ENCODE measurements at regions not wholly inside any gene's neighbourhood (a gene's known extent, or its start where the extent isn't known, plus 50 kb on each side); places are given as distances from the start of the nearest gene placed in this dataset.

DNA sequence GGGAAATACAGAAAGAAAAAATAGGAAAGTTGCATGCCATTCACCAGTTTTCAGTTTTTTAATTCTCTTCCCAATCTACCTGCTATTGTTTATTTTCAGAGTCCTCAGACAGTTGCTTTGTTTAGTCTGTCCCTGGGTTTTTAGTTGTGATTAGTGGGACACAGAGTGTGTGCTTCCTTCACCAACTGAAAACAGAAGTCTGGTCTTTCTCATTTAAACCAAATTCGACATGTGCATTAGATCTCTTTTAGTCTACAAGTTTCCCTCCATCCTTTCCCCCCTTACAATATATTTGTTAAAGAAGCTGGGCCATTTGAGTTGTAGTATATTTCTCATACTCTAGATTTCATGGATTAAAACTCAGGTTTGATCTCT, 58.7 kb upstream of the STMND1 start:
- TF ChIP-seq, protein P1, sequence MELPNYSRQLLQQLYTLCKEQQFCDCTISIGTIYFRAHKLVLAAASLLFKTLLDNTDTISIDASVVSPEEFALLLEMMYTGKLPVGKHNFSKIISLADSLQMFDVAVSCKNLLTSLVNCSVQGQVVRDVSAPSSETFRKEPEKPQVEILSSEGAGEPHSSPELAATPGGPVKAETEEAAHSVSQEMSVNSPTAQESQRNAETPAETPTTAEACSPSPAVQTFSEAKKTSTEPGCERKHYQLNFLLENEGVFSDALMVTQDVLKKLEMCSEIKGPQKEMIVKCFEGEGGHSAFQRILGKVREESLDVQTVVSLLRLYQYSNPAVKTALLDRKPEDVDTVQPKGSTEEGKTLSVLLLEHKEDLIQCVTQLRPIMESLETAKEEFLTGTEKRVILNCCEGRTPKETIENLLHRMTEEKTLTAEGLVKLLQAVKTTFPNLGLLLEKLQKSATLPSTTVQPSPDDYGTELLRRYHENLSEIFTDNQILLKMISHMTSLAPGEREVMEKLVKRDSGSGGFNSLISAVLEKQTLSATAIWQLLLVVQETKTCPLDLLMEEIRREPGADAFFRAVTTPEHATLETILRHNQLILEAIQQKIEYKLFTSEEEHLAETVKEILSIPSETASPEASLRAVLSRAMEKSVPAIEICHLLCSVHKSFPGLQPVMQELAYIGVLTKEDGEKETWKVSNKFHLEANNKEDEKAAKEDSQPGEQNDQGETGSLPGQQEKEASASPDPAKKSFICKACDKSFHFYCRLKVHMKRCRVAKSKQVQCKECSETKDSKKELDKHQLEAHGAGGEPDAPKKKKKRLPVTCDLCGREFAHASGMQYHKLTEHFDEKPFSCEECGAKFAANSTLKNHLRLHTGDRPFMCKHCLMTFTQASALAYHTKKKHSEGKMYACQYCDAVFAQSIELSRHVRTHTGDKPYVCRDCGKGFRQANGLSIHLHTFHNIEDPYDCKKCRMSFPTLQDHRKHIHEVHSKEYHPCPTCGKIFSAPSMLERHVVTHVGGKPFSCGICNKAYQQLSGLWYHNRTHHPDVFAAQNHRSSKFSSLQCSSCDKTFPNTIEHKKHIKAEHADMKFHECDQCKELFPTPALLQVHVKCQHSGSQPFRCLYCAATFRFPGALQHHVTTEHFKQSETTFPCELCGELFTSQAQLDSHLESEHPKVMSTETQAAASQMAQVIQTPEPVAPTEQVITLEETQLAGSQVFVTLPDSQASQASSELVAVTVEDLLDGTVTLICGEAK (IDR thresholded peaks at IDR 0.05): no peak
- TF ChIP-seq, protein P1 (CRISPR knock-in tag; IDR thresholded peaks at IDR 0.05): no peak
- TF ChIP-seq, protein P2, sequence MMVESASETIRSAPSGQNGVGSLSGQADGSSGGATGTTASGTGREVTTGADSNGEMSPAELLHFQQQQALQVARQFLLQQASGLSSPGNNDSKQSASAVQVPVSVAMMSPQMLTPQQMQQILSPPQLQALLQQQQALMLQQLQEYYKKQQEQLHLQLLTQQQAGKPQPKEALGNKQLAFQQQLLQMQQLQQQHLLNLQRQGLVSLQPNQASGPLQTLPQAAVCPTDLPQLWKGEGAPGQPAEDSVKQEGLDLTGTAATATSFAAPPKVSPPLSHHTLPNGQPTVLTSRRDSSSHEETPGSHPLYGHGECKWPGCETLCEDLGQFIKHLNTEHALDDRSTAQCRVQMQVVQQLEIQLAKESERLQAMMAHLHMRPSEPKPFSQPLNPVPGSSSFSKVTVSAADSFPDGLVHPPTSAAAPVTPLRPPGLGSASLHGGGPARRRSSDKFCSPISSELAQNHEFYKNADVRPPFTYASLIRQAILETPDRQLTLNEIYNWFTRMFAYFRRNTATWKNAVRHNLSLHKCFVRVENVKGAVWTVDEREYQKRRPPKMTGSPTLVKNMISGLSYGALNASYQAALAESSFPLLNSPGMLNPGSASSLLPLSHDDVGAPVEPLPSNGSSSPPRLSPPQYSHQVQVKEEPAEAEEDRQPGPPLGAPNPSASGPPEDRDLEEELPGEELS (CRISPR knock-in tag; IDR thresholded peaks at IDR 0.05; ENCODE audit: borderline replicate concordance): no peak
- TF ChIP-seq CREM (IDR thresholded peaks at IDR 0.05; ENCODE audit: low read depth): no peak

Data from K562 (cell line).